WTC11 (cell line): ENCODE measurements at regions not wholly inside any gene's neighbourhood (a gene's known extent, or its start where the extent isn't known, plus 50 kb on each side); places are given as distances from the start of the nearest gene placed in this dataset.

ENCODE experiments used
- ATAC-seq: fragments of 200-7000 bp; cut with Tn5 transposase; 2 replicates; pipeline ENCODE4 v1.10.0; 2021; ENCODE audit warnings: mild to moderate bottlenecking, moderate library complexity
- CTCF ChIA-PET: fragments of 300-600 bp; sonication (Branson Sonifier 250); formaldehyde crosslinking; loops from one replicate; lab custom pipeline; 2021; ENCODE audit warnings: antibody characterized with exemption; lab: Charles Lee
- POLR2A ChIA-PET: fragments of 350-600 bp; sonication (Branson Sonifier 250); formaldehyde crosslinking; loops from one replicate; lab custom pipeline; 2021; ENCODE audit warnings: antibody characterized with exemption; lab: Charles Lee
- DNase-seq: peaks from one replicate; pipeline ENCODE4 v3.0.0; 2021; ENCODE audit warnings: low spot score
- H3K27ac Mint-ChIP-seq: 2 replicates; pipeline ENCODE4 v1.8.0; 2021; ENCODE audit warnings: mixed read lengths
- H3K27me3 Mint-ChIP-seq: 2 replicates; pipeline ENCODE4 v1.8.0; 2021; ENCODE audit warnings: low read depth, mild to moderate bottlenecking, moderate library complexity, mixed read lengths
- H3K36me3 Mint-ChIP-seq: 2 replicates; pipeline ENCODE4 v1.8.0; 2021; ENCODE audit warnings: mixed read lengths
- H3K4me1 Mint-ChIP-seq: 2 replicates; pipeline ENCODE4 v1.8.0; 2022; ENCODE audit warnings: mixed read lengths
- H3K4me3 Mint-ChIP-seq: 2 replicates; pipeline ENCODE4 v1.8.0; 2021; ENCODE audit warnings: mild to moderate bottlenecking, moderate library complexity, mixed read lengths
- H3K9me3 Mint-ChIP-seq: 2 replicates; pipeline ENCODE4 v1.8.0; 2021; ENCODE audit warnings: mixed read lengths
- ESRRA ChIP-seq: sonication (generic); formaldehyde crosslinking; IDR thresholded peaks from 2 replicates; pipeline ENCODE4 v1.8.1; 2022; ENCODE audit warnings: mild to moderate bottlenecking, missing genetic modification reagents, borderline replicate concordance
- ETV6 ChIP-seq: sonication (generic); formaldehyde crosslinking; IDR thresholded peaks from 2 replicates; pipeline ENCODE4 v1.8.1; 2022; ENCODE audit warnings: mild to moderate bottlenecking, missing genetic modification reagents
- GABPB1 ChIP-seq: sonication (generic); formaldehyde crosslinking; IDR thresholded peaks from 2 replicates; pipeline ENCODE4 v1.8.1; 2023; ENCODE audit warnings: mild to moderate bottlenecking, missing genetic modification reagents
- IRF2 ChIP-seq: sonication (generic); formaldehyde crosslinking; IDR thresholded peaks from 2 replicates; pipeline ENCODE4 v1.8.0; 2022; ENCODE audit warnings: low read depth, missing genetic modification reagents, borderline replicate concordance
- KAT7 ChIP-seq: sonication (generic); formaldehyde crosslinking; IDR thresholded peaks from 2 replicates; pipeline ENCODE4 v1.8.1; 2023; ENCODE audit warnings: missing genetic modification reagents, mild to moderate bottlenecking, borderline replicate concordance
- NR3C1 ChIP-seq: sonication (generic); formaldehyde crosslinking; conservative IDR thresholded peaks from 2 replicates; pipeline ENCODE4 v1.8.1; 2023; ENCODE audit warnings: low read depth, mild to moderate bottlenecking, missing genetic modification reagents
- SMAD4 ChIP-seq: sonication (generic); formaldehyde crosslinking; IDR thresholded peaks from 2 replicates; pipeline ENCODE4 v1.8.0; 2022; ENCODE audit warnings: mild to moderate bottlenecking, missing genetic modification reagents
- SOX15 ChIP-seq: fragments of 250-450 bp; sonication (Bioruptor Pico); IDR thresholded peaks from 2 replicates; pipeline ENCODE4 v1.9.0; 2021; ENCODE audit warnings: mild to moderate bottlenecking
- TEAD1 ChIP-seq: sonication (generic); formaldehyde crosslinking; IDR thresholded peaks from 2 replicates; pipeline ENCODE4 v1.8.0; 2022; ENCODE audit warnings: mild to moderate bottlenecking, missing genetic modification reagents
- ZNF219 ChIP-seq: sonication (generic); formaldehyde crosslinking; IDR thresholded peaks from 2 replicates; pipeline ENCODE4 v1.8.0; 2023; ENCODE audit warnings: missing genetic modification reagents, mild to moderate bottlenecking, borderline replicate concordance
- ZNF232 ChIP-seq: sonication (generic); formaldehyde crosslinking; IDR thresholded peaks from 2 replicates; pipeline ENCODE4 v1.8.0; 2022; ENCODE audit warnings: mild to moderate bottlenecking, missing genetic modification reagents
- ZNF317 ChIP-seq: sonication (generic); formaldehyde crosslinking; IDR thresholded peaks from 2 replicates; pipeline ENCODE4 v1.8.1; 2023; ENCODE audit warnings: low read depth, mild to moderate bottlenecking, moderate library complexity, missing genetic modification reagents, borderline replicate concordance
- TF ChIP-seq, protein P1 (sequence below): sonication (generic); formaldehyde crosslinking; IDR thresholded peaks from 2 replicates; pipeline ENCODE4 v1.8.1; 2022; ENCODE audit warnings: low read depth, missing genetic modification reagents, borderline replicate concordance
- TF ChIP-seq, protein P2 (sequence below): sonication (generic); formaldehyde crosslinking; conservative IDR thresholded peaks from 2 replicates; pipeline ENCODE4 v1.8.1; 2022; ENCODE audit warnings: mild to moderate bottlenecking, missing genetic modification reagents
- TF ChIP-seq, protein P3 (sequence below): sonication (generic); formaldehyde crosslinking; IDR thresholded peaks from 2 replicates; pipeline ENCODE4 v1.8.0; 2022; ENCODE audit warnings: mild to moderate bottlenecking, missing genetic modification reagents
- TF ChIP-seq, protein P4 (sequence below): sonication (generic); formaldehyde crosslinking; IDR thresholded peaks from 2 replicates; pipeline ENCODE4 v1.8.1; 2023; ENCODE audit warnings: mild to moderate bottlenecking, missing genetic modification reagents, borderline replicate concordance
- TF ChIP-seq, protein P5 (sequence below): sonication (generic); formaldehyde crosslinking; IDR thresholded peaks from 2 replicates; pipeline ENCODE4 v1.8.1; 2022; ENCODE audit warnings: missing genetic modification reagents, borderline replicate concordance
- TF ChIP-seq, protein P6 (sequence below): fragments of 250-450 bp; sonication (Bioruptor Pico); IDR thresholded peaks from 2 replicates; pipeline ENCODE4 v2.1.2; 2022; ENCODE audit warnings: mild to moderate bottlenecking, moderate library complexity
- TF ChIP-seq, protein P7 (sequence below): sonication (generic); formaldehyde crosslinking; IDR thresholded peaks from 2 replicates; pipeline ENCODE4 v1.8.0; 2023; ENCODE audit warnings: missing genetic modification reagents
- TF ChIP-seq, protein P8 (sequence below): sonication (generic); formaldehyde crosslinking; IDR thresholded peaks from 2 replicates; pipeline ENCODE4 v1.8.1; 2023; ENCODE audit warnings: mild to moderate bottlenecking, moderate library complexity, missing genetic modification reagents
- TF ChIP-seq, protein P9 (sequence below): fragments of 250-450 bp; sonication (Bioruptor Pico); conservative IDR thresholded peaks from 2 replicates; pipeline ENCODE4 v1.9.0; 2021; ENCODE audit warnings: mild to moderate bottlenecking

DNA sequence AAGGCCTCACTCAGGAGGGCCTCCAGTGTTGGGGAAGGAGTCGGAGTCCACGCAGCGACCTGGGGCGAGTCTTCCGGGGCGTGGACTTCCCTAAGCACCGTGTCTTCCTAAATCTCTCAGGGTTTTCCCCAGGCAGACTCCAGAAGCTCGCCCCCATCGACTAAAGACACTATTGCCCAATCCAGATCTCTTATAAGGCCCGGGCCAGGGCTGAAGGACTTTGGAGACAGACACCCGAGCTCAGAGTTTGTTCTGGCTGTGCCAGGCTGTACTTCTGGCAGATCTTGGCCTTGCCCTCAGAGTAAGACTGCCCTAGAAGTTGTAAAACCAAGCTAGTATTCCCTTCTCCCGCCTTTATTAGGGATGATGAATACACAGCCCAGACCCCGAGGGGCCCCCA, 191.4 kb downstream of the BUD13 start:
- peak; percentile 1; the same call in 1 of the 2 replicates for ATAC-seq
- Mint-ChIP-seq H3K4me3 (peak overlapping the region; percentile 64), H3K4me1 (peaks cover 49% of the 10 kb centered on the region), H3K9me3 (no peaks in the 10 kb centered on the region), H3K27ac (no peak overlapping the region), H3K36me3 (no peaks in the 10 kb centered on the region), H3K27me3 (peaks cover 89% of the 10 kb centered on the region)
- TF ChIP-seq, protein P1, sequence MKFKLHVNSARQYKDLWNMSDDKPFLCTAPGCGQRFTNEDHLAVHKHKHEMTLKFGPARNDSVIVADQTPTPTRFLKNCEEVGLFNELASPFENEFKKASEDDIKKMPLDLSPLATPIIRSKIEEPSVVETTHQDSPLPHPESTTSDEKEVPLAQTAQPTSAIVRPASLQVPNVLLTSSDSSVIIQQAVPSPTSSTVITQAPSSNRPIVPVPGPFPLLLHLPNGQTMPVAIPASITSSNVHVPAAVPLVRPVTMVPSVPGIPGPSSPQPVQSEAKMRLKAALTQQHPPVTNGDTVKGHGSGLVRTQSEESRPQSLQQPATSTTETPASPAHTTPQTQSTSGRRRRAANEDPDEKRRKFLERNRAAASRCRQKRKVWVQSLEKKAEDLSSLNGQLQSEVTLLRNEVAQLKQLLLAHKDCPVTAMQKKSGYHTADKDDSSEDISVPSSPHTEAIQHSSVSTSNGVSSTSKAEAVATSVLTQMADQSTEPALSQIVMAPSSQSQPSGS = no peak
- TF ChIP-seq ETV6 (CRISPR knock-in tag) (no peak), NR3C1 (no peak), ZNF219 (CRISPR knock-in tag) (no peak), IRF2 (CRISPR knock-in tag) (no peak), GABPB1 (CRISPR knock-in tag) (no peak), SOX15 (no peak), ZNF232 (CRISPR knock-in tag) (no peak)
- TF ChIP-seq, protein P2, sequence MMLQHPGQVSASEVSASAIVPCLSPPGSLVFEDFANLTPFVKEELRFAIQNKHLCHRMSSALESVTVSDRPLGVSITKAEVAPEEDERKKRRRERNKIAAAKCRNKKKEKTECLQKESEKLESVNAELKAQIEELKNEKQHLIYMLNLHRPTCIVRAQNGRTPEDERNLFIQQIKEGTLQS = no peak
- TF ChIP-seq, protein P3, sequence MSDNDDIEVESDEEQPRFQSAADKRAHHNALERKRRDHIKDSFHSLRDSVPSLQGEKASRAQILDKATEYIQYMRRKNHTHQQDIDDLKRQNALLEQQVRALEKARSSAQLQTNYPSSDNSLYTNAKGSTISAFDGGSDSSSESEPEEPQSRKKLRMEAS (CRISPR knock-in tag) = no peak
- TF ChIP-seq, protein P4, sequence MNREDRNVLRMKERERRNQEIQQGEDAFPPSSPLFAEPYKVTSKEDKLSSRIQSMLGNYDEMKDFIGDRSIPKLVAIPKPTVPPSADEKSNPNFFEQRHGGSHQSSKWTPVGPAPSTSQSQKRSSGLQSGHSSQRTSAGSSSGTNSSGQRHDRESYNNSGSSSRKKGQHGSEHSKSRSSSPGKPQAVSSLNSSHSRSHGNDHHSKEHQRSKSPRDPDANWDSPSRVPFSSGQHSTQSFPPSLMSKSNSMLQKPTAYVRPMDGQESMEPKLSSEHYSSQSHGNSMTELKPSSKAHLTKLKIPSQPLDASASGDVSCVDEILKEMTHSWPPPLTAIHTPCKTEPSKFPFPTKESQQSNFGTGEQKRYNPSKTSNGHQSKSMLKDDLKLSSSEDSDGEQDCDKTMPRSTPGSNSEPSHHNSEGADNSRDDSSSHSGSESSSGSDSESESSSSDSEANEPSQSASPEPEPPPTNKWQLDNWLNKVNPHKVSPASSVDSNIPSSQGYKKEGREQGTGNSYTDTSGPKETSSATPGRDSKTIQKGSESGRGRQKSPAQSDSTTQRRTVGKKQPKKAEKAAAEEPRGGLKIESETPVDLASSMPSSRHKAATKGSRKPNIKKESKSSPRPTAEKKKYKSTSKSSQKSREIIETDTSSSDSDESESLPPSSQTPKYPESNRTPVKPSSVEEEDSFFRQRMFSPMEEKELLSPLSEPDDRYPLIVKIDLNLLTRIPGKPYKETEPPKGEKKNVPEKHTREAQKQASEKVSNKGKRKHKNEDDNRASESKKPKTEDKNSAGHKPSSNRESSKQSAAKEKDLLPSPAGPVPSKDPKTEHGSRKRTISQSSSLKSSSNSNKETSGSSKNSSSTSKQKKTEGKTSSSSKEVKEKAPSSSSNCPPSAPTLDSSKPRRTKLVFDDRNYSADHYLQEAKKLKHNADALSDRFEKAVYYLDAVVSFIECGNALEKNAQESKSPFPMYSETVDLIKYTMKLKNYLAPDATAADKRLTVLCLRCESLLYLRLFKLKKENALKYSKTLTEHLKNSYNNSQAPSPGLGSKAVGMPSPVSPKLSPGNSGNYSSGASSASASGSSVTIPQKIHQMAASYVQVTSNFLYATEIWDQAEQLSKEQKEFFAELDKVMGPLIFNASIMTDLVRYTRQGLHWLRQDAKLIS (CRISPR knock-in tag) = no peak
- TF ChIP-seq, protein P5, sequence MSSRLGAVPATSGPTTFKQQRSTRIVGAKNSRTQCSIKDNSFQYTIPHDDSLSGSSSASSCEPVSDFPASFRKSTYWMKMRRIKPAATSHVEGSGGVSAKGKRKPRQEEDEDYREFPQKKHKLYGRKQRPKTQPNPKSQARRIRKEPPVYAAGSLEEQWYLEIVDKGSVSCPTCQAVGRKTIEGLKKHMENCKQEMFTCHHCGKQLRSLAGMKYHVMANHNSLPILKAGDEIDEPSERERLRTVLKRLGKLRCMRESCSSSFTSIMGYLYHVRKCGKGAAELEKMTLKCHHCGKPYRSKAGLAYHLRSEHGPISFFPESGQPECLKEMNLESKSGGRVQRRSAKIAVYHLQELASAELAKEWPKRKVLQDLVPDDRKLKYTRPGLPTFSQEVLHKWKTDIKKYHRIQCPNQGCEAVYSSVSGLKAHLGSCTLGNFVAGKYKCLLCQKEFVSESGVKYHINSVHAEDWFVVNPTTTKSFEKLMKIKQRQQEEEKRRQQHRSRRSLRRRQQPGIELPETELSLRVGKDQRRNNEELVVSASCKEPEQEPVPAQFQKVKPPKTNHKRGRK (CRISPR knock-in tag) = no peak
- TF ChIP-seq, protein P6, sequence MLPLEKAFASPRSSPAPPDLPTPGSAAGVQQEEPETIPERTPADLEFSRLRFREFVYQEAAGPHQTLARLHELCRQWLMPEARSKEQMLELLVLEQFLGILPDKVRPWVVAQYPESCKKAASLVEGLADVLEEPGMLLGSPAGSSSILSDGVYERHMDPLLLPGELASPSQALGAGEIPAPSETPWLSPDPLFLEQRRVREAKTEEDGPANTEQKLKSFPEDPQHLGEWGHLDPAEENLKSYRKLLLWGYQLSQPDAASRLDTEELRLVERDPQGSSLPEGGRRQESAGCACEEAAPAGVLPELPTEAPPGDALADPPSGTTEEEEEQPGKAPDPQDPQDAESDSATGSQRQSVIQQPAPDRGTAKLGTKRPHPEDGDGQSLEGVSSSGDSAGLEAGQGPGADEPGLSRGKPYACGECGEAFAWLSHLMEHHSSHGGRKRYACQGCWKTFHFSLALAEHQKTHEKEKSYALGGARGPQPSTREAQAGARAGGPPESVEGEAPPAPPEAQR = no peak
- ChIA-PET CTCF (interaction anchor here (1.0 to 2.5 kb wide), 11 partner anchors 15 to 366 kb away, joined by 3 to 12 read pairs (median 5); no protein-coding TSS in a partner anchor), POLR2A (no interaction called here)
- DNase-seq = no peak

DNA sequence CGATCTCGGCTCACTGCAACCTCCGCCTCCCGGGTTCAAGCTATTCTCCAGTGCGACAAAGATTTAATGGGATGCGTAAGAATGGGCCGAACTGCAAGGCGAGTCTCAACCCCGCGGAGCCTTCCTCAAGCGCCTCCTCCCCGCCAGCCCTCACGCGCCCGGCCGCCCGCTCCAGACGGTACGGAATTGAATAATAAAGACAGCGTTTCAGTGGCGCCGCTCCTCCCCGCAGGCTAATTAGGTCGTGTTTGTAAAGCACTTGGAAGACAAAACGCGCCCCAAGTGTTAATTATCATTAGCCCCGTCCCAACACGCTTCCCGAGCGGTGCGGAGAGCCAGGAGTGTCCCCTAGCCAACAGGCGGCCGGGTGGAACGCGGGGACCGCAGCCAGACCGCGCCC, 192.0 kb downstream of the BUD13 start:
- Mint-ChIP-seq H3K4me1 (peaks cover 44% of the 10 kb centered on the region), H3K9me3 (no peaks in the 10 kb centered on the region), H3K4me3 (peak overlapping the region; percentile 64), H3K36me3 (no peaks in the 10 kb centered on the region), H3K27me3 (peaks cover 87% of the 10 kb centered on the region), H3K27ac (no peak overlapping the region)
- CTCF ChIA-PET = interaction anchor here (0.9 to 3.4 kb wide), 15 partner anchors 15 to 299 kb away, joined by 3 to 16 read pairs (median 4); no protein-coding TSS in a partner anchor
- DNase-seq (peak; percentile 87), ATAC-seq (peak; percentile 79)
- POLR2A ChIA-PET = no interaction called here
- peak; percentile 66; the same call in 1 of the 2 replicates for TF ChIP-seq SMAD4 (CRISPR knock-in tag)
- TF ChIP-seq, protein P7, sequence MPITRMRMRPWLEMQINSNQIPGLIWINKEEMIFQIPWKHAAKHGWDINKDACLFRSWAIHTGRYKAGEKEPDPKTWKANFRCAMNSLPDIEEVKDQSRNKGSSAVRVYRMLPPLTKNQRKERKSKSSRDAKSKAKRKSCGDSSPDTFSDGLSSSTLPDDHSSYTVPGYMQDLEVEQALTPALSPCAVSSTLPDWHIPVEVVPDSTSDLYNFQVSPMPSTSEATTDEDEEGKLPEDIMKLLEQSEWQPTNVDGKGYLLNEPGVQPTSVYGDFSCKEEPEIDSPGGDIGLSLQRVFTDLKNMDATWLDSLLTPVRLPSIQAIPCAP (CRISPR knock-in tag) = no peak
- TF ChIP-seq, protein P8, sequence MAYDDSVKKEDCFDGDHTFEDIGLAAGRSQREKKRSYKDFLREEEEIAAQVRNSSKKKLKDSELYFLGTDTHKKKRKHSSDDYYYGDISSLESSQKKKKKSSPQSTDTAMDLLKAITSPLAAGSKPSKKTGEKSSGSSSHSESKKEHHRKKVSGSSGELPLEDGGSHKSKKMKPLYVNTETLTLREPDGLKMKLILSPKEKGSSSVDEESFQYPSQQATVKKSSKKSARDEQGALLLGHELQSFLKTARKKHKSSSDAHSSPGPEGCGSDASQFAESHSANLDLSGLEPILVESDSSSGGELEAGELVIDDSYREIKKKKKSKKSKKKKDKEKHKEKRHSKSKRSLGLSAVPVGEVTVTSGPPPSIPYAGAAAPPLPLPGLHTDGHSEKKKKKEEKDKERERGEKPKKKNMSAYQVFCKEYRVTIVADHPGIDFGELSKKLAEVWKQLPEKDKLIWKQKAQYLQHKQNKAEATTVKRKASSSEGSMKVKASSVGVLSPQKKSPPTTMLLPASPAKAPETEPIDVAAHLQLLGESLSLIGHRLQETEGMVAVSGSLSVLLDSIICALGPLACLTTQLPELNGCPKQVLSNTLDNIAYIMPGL (CRISPR knock-in tag) = no peak
- no peak for TF ChIP-seq ESRRA (CRISPR knock-in tag)
- no peak for TF ChIP-seq KAT7 (CRISPR knock-in tag)
- TF ChIP-seq ZNF317 (CRISPR knock-in tag) = no peak
- TF ChIP-seq, protein P9, sequence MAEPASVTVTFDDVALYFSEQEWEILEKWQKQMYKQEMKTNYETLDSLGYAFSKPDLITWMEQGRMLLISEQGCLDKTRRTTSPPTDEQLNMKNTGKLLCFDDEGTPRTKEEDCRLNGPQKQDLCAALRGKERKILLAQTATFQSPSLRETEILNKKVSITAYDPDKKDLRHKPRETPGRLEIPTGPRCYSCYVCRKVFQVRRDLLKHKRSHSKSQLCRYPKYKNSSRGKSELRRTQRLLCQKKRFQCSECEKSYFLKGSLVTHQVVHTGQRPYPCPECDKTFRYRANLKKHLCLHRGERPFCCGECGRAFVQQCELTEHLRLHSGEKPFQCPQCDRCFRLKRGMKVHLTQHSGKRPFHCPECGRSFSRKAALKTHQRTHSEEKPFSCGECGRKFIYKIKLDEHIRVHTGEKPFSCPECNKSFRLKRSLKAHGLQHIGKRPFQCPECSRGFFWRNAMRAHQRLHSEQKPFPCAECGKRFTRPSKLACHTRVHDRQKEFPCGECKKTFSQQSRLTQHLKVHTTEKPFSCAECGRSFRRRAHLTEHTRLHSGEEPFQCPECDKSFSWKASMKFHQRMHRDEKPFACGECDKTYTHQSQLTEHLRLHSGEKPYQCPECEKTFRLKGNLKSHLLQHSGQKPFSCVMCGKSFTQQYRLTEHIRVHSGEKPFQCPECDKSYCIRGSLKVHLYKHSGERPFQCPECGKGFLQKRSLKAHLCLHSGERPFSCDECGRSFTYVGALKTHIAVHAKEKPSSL (CRISPR knock-in tag) = no peak
- peak; percentile 73; the same call in 1 of the 2 replicates for TF ChIP-seq TEAD1
